ENCODE measurements at regions not wholly inside any gene's neighbourhood (a gene's known extent, or its start where the extent isn't known, plus 50 kb on each side); places are given as distances from the start of the nearest gene placed in this dataset.
"Not testable (repeated sequence)": the region's sequence is repeated elsewhere in the genome, so short reads cannot be mapped to it uniquely, and the experiment has no call there.

- not testable (repeated sequence) for TF ChIP-seq CTCF (optimal IDR thresholded peaks at IDR 0.05 in 1 of 3, IDR thresholded peaks at IDR 0.05 in 1 of 3, conservative IDR thresholded peaks at IDR 0.05 in 1 of 3; ENCODE audit: extremely low read depth in 1 of 3, insufficient read depth in 2 of 3, low read length in 3 of 3); EZH2 (IDR thresholded peaks at IDR 0.05; ENCODE audit: low read length)
These were observed 395.1 kb downstream of the BCOR start for GRCh38 chrX:39702636-39703035.

All from keratinocyte (primary cell).